ENCODE measurements at regions not wholly inside any gene's neighbourhood (a gene's known extent, or its start where the extent isn't known, plus 50 kb on each side); places are given as distances from the start of the nearest gene placed in this dataset.

DNA sequence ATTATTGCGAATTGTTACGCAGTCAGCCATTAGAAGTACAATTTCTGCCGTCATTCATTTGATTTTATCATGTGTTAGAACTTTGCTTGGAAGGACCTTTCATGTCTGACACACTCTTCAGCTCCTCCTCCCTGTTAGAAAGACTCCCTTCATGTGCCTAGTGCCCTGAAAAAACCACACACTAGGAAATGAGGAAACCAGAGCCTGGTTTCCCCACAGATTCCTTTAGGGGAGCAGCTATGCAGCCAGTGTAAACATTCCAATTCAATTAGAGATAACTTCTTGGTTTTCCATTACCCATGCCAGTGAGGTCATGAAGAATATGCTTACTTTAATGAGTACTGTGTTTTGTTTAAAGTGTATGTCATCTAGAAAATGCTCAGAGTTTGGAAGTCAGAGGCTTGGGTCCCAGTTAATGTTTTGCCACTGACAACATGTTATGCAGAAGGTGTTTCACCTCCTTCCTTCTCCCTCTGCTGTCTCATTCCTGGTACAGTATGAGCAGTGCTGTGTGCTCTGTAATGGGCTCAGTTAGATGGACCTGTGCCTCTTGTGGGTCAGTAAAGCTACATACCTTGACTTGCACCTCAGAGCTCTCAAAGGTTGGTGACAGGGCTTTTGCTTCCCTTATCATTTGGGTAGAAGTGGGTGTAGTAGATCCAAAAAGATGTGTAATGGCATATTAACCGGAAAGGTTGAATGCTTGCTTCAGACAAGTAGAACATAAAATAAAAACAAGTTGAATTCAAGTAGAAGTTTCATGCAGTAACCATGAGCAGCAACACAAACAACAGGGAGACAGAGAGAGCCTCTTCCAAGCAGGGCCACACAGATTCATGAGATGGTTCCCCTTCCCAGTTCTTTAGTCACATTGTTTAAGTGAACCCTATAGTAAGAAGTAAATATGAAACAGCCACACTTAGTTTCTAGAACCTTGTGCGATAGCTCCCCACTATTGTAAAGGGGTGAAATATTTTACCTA, 52.6 kb upstream of the TNFAIP8 start:
- Histone ChIP-seq H3K27ac (peak overlapping the region; percentile 36 to 62), H3K4me1 (peaks cover 5 to 55% (median 14%) of the 10 kb centered on the region in 4 donors), H3K4me3 (no peak overlapping the region), H3K9me3 (no peaks in the 10 kb centered on the region), H3K27me3 (no peaks in the 10 kb centered on the region), H3K36me3 (no peaks in the 10 kb centered on the region)
- no peak for DNase-seq
- intact Hi-C loops (cut with DNase I; ENCODE audit: low total_unique reads), result no loop called here
- TF ChIP-seq, protein P1, sequence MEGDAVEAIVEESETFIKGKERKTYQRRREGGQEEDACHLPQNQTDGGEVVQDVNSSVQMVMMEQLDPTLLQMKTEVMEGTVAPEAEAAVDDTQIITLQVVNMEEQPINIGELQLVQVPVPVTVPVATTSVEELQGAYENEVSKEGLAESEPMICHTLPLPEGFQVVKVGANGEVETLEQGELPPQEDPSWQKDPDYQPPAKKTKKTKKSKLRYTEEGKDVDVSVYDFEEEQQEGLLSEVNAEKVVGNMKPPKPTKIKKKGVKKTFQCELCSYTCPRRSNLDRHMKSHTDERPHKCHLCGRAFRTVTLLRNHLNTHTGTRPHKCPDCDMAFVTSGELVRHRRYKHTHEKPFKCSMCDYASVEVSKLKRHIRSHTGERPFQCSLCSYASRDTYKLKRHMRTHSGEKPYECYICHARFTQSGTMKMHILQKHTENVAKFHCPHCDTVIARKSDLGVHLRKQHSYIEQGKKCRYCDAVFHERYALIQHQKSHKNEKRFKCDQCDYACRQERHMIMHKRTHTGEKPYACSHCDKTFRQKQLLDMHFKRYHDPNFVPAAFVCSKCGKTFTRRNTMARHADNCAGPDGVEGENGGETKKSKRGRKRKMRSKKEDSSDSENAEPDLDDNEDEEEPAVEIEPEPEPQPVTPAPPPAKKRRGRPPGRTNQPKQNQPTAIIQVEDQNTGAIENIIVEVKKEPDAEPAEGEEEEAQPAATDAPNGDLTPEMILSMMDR (IDR thresholded peaks at IDR 0.05), result no peak

DNA sequence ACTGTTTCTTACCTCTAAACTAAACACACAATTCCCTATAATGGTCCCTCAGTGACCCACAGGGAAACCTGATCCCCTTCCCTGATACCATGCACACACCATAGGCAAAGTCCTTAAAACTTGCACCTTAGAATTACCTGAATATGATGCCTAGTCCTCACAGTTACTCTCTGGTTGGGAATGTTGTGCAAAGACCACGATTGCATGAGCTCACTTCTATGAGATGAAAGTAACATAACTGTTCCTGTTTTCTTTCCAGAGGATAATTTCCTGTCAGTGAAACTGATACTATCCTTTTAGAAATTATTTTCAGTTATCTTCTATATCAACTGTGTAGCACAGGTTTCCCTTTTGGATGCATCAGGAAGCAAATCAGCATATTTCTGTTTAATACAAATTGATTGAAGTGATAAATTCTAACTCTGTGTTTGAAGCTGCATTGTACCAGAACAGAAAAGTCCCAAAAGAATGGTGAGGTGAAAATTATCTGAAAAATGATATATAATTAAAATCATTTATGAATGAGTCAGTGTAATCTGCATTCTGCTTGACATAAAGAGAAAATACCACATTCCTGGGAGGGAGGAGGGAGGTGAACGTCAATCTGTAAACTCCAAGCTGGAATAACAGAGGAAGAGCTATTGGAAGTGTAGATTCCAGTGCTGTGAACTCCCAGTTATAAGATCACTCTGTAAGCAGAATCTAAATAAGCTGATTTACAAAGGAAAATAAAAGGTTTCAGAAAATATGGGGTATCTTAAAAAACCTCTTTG, 51.2 kb upstream of the TNFAIP8 start:
- H3K9me3 ChIP-seq, result no peaks in the 10 kb centered on the region
- H3K4me1 ChIP-seq, result peaks cover 5 to 62% (median 14%) of the 10 kb centered on the region in 4 donors
- H3K36me3 ChIP-seq, result no peaks in the 10 kb centered on the region
- H3K27me3 ChIP-seq, result no peaks in the 10 kb centered on the region
- no peak overlapping the region for H3K4me3 ChIP-seq
- no peak for DNase-seq
- intact Hi-C loops (cut with DNase I; ENCODE audit: low total_unique reads), result no loop called here
- TF ChIP-seq, protein P1 (IDR thresholded peaks at IDR 0.05), result no peak
- H3K27ac ChIP-seq, result peak overlapping the region; percentile 36 to 62

Data from tibial artery (tissue), 4 donors.